ACC112 (cell line): ENCODE measurements at regions not wholly inside any gene's neighbourhood (a gene's known extent, or its start where the extent isn't known, plus 50 kb on each side); places are given as distances from the start of the nearest gene placed in this dataset.

Experiments
- H2AFZ ChIP-seq: fragments of 200-600 bp; sonication (generic); one replicate; pipeline ENCODE4 v1.6.0; 2017; ENCODE audit warnings: antibody characterized with exemption, low read length; ENCODE audit not compliant: unreplicated experiment
- H3K27ac ChIP-seq: fragments of 200-600 bp; sonication (generic); 2 replicates; pipeline ENCODE4 v1.5.1; 2014; ENCODE audit warnings: low read depth, mild to moderate bottlenecking, antibody characterized with exemption, low read length, moderate library complexity
- H3K27me3 ChIP-seq: fragments of 200-600 bp; sonication (generic); 2 replicates; pipeline ENCODE4 v1.6.1; 2014; ENCODE audit warnings: mild to moderate bottlenecking, antibody characterized with exemption, low read length, moderate library complexity, mixed read lengths; ENCODE audit not compliant: insufficient read depth
- H3K36me3 ChIP-seq: fragments of 200-600 bp; sonication (generic); 2 replicates; pipeline ENCODE4 v1.6.1; 2016; ENCODE audit warnings: mild to moderate bottlenecking, antibody characterized with exemption, low read length, moderate library complexity, mixed read lengths; ENCODE audit not compliant: insufficient read depth
- H3K4me1 ChIP-seq: fragments of 200-600 bp; sonication (generic); one replicate; pipeline ENCODE4 v1.6.1; 2016; ENCODE audit warnings: low read length, mixed read lengths; ENCODE audit not compliant: insufficient read depth, unreplicated experiment, control insufficient read depth
- H3K4me3 ChIP-seq: fragments of 200-600 bp; sonication (generic); 2 replicates; pipeline ENCODE4 v1.5.1; 2014; ENCODE audit warnings: mild to moderate bottlenecking, low read depth, low read length
- H3K79me2 ChIP-seq: fragments of 200-600 bp; sonication (generic); one replicate; pipeline ENCODE4 v1.6.0; 2016; ENCODE audit warnings: low read length; ENCODE audit not compliant: control insufficient read depth, unreplicated experiment, insufficient read depth

DNA sequence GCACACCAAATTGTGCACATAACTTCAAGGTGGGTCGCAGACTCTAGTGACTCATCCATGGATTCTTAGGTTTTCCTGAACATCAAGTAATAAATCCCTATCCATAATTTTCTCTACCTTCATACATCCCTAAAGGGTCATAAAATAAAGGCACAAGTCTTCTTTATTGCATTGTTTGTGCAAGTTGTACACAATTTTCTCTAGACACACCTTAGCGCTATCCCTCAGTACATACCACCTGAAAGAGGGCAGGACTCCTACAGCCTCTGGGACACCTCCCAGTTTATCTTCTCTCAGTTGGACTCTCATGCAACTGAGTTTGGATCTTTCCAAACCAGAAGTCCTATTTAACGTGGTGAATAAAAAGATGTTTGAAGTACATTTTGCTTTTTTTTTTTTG lies 168.5 kb upstream of the BMP4 start:
- Histone ChIP-seq H3K4me3 (no peak overlapping the region), H3K79me2 (no peaks in the 10 kb centered on the region)

DNA sequence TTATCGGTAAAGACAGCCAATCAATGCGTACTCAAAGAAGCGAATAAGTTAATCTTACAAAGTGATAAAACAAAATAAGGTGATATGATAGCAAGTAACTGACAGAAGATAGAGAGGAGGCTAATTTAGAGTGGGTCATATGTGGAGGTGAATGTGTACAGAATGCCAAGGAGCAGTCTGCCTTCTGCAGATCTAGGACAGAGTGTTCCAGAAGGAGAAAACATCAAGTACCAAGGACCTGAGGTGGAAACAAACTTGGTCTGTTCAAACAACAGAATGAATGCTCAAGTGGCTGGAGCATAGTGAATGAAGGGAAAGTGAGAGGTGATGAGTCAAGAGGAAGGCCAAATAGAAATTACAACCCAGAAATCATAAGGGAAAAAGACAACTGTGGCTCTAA lies 170.3 kb upstream of the BMP4 start:
- Histone ChIP-seq H3K4me1 (no peaks in the 10 kb centered on the region), H3K79me2 (no peaks in the 10 kb centered on the region), H3K4me3 (no peak overlapping the region), H3K36me3 (no peaks in the 10 kb centered on the region), H3K27me3 (0 out of 2 replicates have a peak, but pooled peaks cover 4% of the 10 kb centered on the region), H3K27ac (no peak overlapping the region), H2AFZ (no peak overlapping the region)

More for the DNA sequence above, 168.5 kb upstream of the BMP4 start:
- no peaks in the 10 kb centered on the region for H3K4me1 ChIP-seq
- no peak overlapping the region for H2AFZ ChIP-seq
- no peaks in the 10 kb centered on the region for H3K36me3 ChIP-seq
- no peak overlapping the region for H3K27ac ChIP-seq
- 0 out of 2 replicates have a peak, but pooled peaks cover 4% of the 10 kb centered on the region for H3K27me3 ChIP-seq

GRCh38 chr14:54127526-54127925 lies 170.9 kb upstream of the BMP4 start:
- H3K4me3 ChIP-seq, result no peak overlapping the region
- no peaks in the 10 kb centered on the region for H3K4me1 ChIP-seq
- no peaks in the 10 kb centered on the region for H3K36me3 ChIP-seq
- no peaks in the 10 kb centered on the region for H3K79me2 ChIP-seq
- no peak overlapping the region for H3K27ac ChIP-seq
- H2AFZ ChIP-seq, result no peak overlapping the region
- no peaks in the 10 kb centered on the region for H3K27me3 ChIP-seq

GRCh38 chr14:54129850-54130640 lies 173.4 kb upstream of the BMP4 start:
- Histone ChIP-seq H3K79me2 (no peaks in the 10 kb centered on the region), H3K4me1 (no peaks in the 10 kb centered on the region), H3K36me3 (no peaks in the 10 kb centered on the region), H3K27ac (no peak overlapping the region), H3K27me3 (no peaks in the 10 kb centered on the region), H3K4me3 (no peak overlapping the region), H2AFZ (no peak overlapping the region)

GRCh38 chr14:54132496-54132895 lies 175.9 kb upstream of the BMP4 start:
- H2AFZ ChIP-seq, result no peak overlapping the region
- H3K4me3 ChIP-seq, result no peak overlapping the region
- no peaks in the 10 kb centered on the region for H3K79me2 ChIP-seq
- H3K27me3 ChIP-seq, result no peaks in the 10 kb centered on the region
- no peaks in the 10 kb centered on the region for H3K4me1 ChIP-seq
- H3K36me3 ChIP-seq, result no peaks in the 10 kb centered on the region
- no peak overlapping the region for H3K27ac ChIP-seq

GRCh38 chr14:54133896-54134295 lies 177.3 kb upstream of the BMP4 start:
- Histone ChIP-seq H3K4me1 (peaks cover 8% of the 10 kb centered on the region), H2AFZ (no peak overlapping the region), H3K79me2 (no peaks in the 10 kb centered on the region), H3K36me3 (no peaks in the 10 kb centered on the region), H3K4me3 (no peak overlapping the region), H3K27me3 (no peaks in the 10 kb centered on the region), H3K27ac (no peak overlapping the region)

DNA sequence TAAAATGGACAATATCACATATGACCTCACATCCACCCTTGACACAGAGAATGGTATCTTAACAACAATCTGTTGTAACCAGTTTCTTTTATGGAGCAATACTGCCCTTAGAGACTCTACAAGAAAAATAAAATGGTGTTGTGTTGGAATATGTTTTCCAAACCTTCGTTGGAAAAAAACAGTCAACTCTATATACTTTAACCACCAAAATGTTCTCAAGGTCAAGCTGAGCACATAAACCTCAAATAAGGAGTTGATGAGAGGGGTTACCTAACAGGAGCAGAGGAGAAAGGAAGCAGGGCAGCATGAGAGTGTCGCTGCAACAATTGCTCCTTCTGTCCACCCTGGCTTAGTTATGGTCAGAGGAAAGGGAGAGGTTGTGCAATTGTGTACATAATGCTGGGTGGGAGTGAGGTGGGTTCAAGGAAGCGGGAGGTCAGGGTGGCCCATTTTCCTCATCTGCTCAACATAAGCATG lies 179.2 kb upstream of the BMP4 start:
- Histone ChIP-seq H3K27me3 (no peaks in the 10 kb centered on the region), H3K79me2 (no peaks in the 10 kb centered on the region), H3K27ac (no peak overlapping the region), H2AFZ (no peak overlapping the region), H3K4me1 (peaks cover 8% of the 10 kb centered on the region), H3K36me3 (no peaks in the 10 kb centered on the region), H3K4me3 (no peak overlapping the region)

GRCh38 chr14:54136894-54137613 lies 180.4 kb upstream of the BMP4 start:
- Histone ChIP-seq H3K36me3 (no peaks in the 10 kb centered on the region), H3K27ac (no peak overlapping the region), H2AFZ (no peak overlapping the region), H3K4me3 (no peak overlapping the region), H3K4me1 (peaks cover 8% of the 10 kb centered on the region), H3K79me2 (no peaks in the 10 kb centered on the region), H3K27me3 (no peaks in the 10 kb centered on the region)

DNA sequence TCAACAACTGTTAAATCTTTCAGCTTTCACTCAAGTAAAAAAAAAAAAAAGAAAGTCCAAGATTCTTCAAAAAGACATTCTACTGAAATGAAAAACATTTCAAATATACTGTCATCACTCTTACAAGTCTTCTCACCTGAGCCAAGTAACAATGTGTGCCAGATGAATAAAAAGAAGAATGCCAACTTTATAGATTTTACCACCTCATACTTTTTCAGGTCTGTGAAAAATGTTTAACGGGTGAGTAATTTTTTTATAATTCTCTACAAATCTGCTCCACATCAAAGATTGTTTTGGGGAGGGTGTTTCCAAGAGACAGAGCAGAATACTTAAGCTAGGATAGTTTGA lies 181.0 kb upstream of the BMP4 start:
- Histone ChIP-seq H3K36me3 (no peaks in the 10 kb centered on the region), H3K4me1 (peaks cover 8% of the 10 kb centered on the region), H3K79me2 (no peaks in the 10 kb centered on the region), H3K27me3 (no peaks in the 10 kb centered on the region), H3K27ac (no peak overlapping the region), H2AFZ (no peak overlapping the region), H3K4me3 (no peak overlapping the region)

DNA sequence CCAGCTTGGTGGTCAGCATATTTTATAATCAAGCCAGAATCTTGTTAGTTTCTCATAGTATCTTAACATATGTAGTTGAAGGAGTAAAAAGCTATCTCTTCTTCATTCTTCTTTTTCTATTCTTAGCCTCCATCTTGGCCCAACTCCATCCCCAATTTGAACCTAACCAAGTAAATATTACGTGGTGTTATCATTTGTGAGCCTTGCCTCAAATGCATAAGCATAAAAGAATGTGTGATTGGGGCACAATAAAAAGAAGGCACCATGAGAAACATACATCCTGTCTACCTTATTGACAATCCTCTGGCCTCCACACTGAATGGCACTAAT lies 181.4 kb upstream of the BMP4 start:
- no peaks in the 10 kb centered on the region for H3K79me2 ChIP-seq
- peak overlapping the region; percentile 30; the same call in 1 of the 2 replicates for H3K4me3 ChIP-seq
- peak overlapping the region; percentile 71 for H2AFZ ChIP-seq
- no peaks in the 10 kb centered on the region for H3K27me3 ChIP-seq
- peaks cover 8% of the 10 kb centered on the region for H3K4me1 ChIP-seq
- no peak overlapping the region for H3K27ac ChIP-seq
- no peaks in the 10 kb centered on the region for H3K36me3 ChIP-seq
